HCT116 (cell line): ENCODE measurements at regions not wholly inside any gene's neighbourhood (a gene's known extent, or its start where the extent isn't known, plus 50 kb on each side); places are given as distances from the start of the nearest gene placed in this dataset.

Source experiments
- ATAC-seq: fragments of 200-7000 bp; cut with Tn5 transposase; 2 replicates; pipeline ENCODE4 v1.9.1; 2020; ENCODE audit warnings: mild to moderate bottlenecking, moderate library complexity
- BruUV-seq: library from RNA; stranded (reverse); fragments of 400-500 nt; replicated peaks from 2 replicates; lab custom pipeline; 2021; lab: Mats Ljungman, UMichigan
- CTCF ChIA-PET: fragments of 300-600 bp; sonication (Branson Sonifier 250); formaldehyde crosslinking; loops from one replicate; lab custom pipeline; 2021; ENCODE audit warnings: antibody characterized with exemption; lab: Charles Lee
- POLR2A ChIA-PET: fragments of 300-600, 350-600 bp; sonication (Branson Sonifier 250); formaldehyde crosslinking; loops from one replicate; lab custom pipeline; 2021; ENCODE audit warnings: antibody characterized with exemption; lab: Charles Lee
- RAD21 ChIA-PET, 2 experiments: fragments of 300-600 bp; sonication (Branson Sonifier 250); formaldehyde crosslinking; loops; one replicate each; lab custom pipeline; 2023; ENCODE audit warnings: low total read pairs in 2 of 2; ENCODE audit not compliant: uncharacterized antibody in 2 of 2, unreplicated experiment in 2 of 2, low non-redundant PET in 1 of 2; lab: Charles Lee
- DNase-seq: peaks from one replicate; pipeline ENCODE4 v3.0.0-alpha.2; 2010; ENCODE audit warnings: low read depth, low spot score
- H2AFZ ChIP-seq: fragments of 200-600 bp; shearing (Covaris generic), sonication (generic); 2 replicates; pipeline ENCODE4 v1.6.1; 2017; ENCODE audit warnings: low read depth, mixed run types, mixed read lengths, antibody characterized with exemption, low read length; ENCODE audit not compliant: poor library complexity, severe bottlenecking
- H3K27ac ChIP-seq: 2 replicates; pipeline ENCODE4 v1.5.1; 2012; ENCODE audit warnings: low read depth, low read length
- H3K27me3 ChIP-seq: fragments of 200-600 bp; sonication (generic); 2 replicates; pipeline ENCODE4 v1.6.1; 2016; ENCODE audit warnings: mixed run types, low read length, mixed read lengths; ENCODE audit not compliant: insufficient read depth
- H3K36me3 ChIP-seq, 2 experiments: fragments of 200-500 bp in 1 of 2; fragments of 200-600 bp in 1 of 2; sonication (Bioruptor generic) in 1 of 2; sonication (generic) in 1 of 2; 2 replicates each; pipeline versions ENCODE4 v1.5.1 to v1.6.1; 2014 to 2016; ENCODE audit warnings: low read length in 2 of 2, inconsistent platforms in 1 of 2, mixed read lengths in 1 of 2, mixed run types in 1 of 2; ENCODE audit not compliant: insufficient read depth in 2 of 2, control insufficient read depth in 1 of 2
- H3K4me1 ChIP-seq, 2 experiments: fragments of 200-600 bp in 1 of 2; sonication (generic) in 1 of 2; 2 replicates each; pipeline versions ENCODE4 v1.5.1 to v1.6.1; 2012 to 2017; ENCODE audit warnings: low read length in 2 of 2, inconsistent platforms in 1 of 2, mild to moderate bottlenecking in 1 of 2, mixed read lengths in 1 of 2, mixed run types in 1 of 2, moderate library complexity in 1 of 2; ENCODE audit not compliant: insufficient read depth in 2 of 2, control insufficient read depth in 1 of 2
- H3K4me2 ChIP-seq: fragments of 200-600 bp; sonication (generic); 2 replicates; pipeline ENCODE4 v1.6.1; 2017; ENCODE audit warnings: mixed run types, low read length, mixed read lengths
- H3K4me3 ChIP-seq, 2 experiments: fragments of 200-600 bp in 1 of 2; sonication (generic) in 1 of 2; replicated peaks in 1 of 2; 2 replicates each; pipeline ENCODE4 v1.5.1; 2011 to 2016; ENCODE audit warnings: low read length in 2 of 2, control low read depth in 1 of 2, low read depth in 1 of 2, mild to moderate bottlenecking in 1 of 2, mixed read lengths in 1 of 2, mixed run types in 1 of 2
- H3K79me2 ChIP-seq: fragments of 200-600 bp; sonication (generic); 2 replicates; pipeline ENCODE4 v1.6.1; 2017; ENCODE audit warnings: mild to moderate bottlenecking, mixed run types, low read length, moderate library complexity, mixed read lengths; ENCODE audit not compliant: insufficient read depth
- H3K9ac ChIP-seq: fragments of 200-600 bp; sonication (generic); 2 replicates; pipeline ENCODE4 v1.6.1; 2016; ENCODE audit warnings: low read length, mixed read lengths
- H3K9me2 ChIP-seq: fragments of 200-600 bp; sonication (generic), shearing (Covaris generic); 2 replicates; pipeline ENCODE4 v1.6.1; 2017; ENCODE audit warnings: mixed run types, mild to moderate bottlenecking, moderate library complexity; ENCODE audit not compliant: insufficient read depth
- H3K9me3 ChIP-seq, 2 experiments: fragments of 200-500 bp in 1 of 2; fragments of 200-600 bp in 1 of 2; sonication (Bioruptor generic) in 1 of 2; sonication (generic) in 1 of 2; 2 replicates each; pipeline ENCODE4 v1.6.1; 2014 to 2017; ENCODE audit warnings: low read length in 2 of 2, mixed read lengths in 2 of 2, inconsistent platforms in 1 of 2, low read depth in 1 of 2, mild to moderate bottlenecking in 1 of 2, mixed run types in 1 of 2, moderate library complexity in 1 of 2; ENCODE audit not compliant: control insufficient read depth in 1 of 2, insufficient read depth in 1 of 2
- H4K20me1 ChIP-seq: fragments of 200-600 bp; sonication (generic), shearing (Covaris generic); 2 replicates; pipeline ENCODE4 v1.6.1; 2017; ENCODE audit warnings: mixed run types, mild to moderate bottlenecking, moderate library complexity; ENCODE audit not compliant: insufficient read depth
- ATF3 ChIP-seq: IDR thresholded peaks from 2 replicates; pipeline ENCODE4 v1.6.1; 2012
- CTCF ChIP-seq, 3 experiments: fragments of 200-600 bp in 1 of 3; sonication (generic) in 1 of 3; IDR thresholded peaks in 2 of 3; conservative IDR thresholded peaks in 1 of 3; 2 replicates each; pipeline ENCODE4 v1.5.1; 2012 to 2017; ENCODE audit warnings: low read depth in 2 of 3, low read length in 2 of 3, antibody characterized with exemption in 1 of 3, borderline replicate concordance in 1 of 3, control low read depth in 1 of 3, mild to moderate bottlenecking in 1 of 3, mixed read lengths in 1 of 3, mixed run types in 1 of 3, moderate library complexity in 1 of 3; ENCODE audit not compliant: insufficient read depth in 1 of 3
- EGR1 ChIP-seq: IDR thresholded peaks from 2 replicates; pipeline ENCODE4 v1.6.1; 2012; ENCODE audit warnings: low read depth
- FOSL1 ChIP-seq: IDR thresholded peaks from 2 replicates; pipeline ENCODE4 v1.6.1; 2012; ENCODE audit warnings: low read depth
- JUND ChIP-seq: IDR thresholded peaks from 2 replicates; pipeline ENCODE4 v1.6.1; 2012
- POLR2AphosphoS5 ChIP-seq: IDR thresholded peaks from 2 replicates; pipeline ENCODE4 v1.6.1; 2011; ENCODE audit warnings: mild to moderate bottlenecking, low read depth, low read length, moderate library complexity
- SRF ChIP-seq: IDR thresholded peaks from 2 replicates; pipeline ENCODE4 v1.6.1; 2012; ENCODE audit warnings: low read depth
- YY1 ChIP-seq: IDR thresholded peaks from 2 replicates; pipeline ENCODE4 v1.6.1; 2011; ENCODE audit warnings: low read length, low read depth, moderate library complexity, mild to moderate bottlenecking; ENCODE audit not compliant: insufficient replicate concordance; ENCODE audit errors: extremely low read depth
- ZFX ChIP-seq: fragments of 450-650 bp; IDR thresholded peaks from 2 replicates; pipeline ENCODE4 v1.6.1; 2017
- intact Hi-C: fragments of 100-400 bp; cut with micrococcal nuclease; formaldehyde crosslinking; loops from 2 replicates; pipeline ENCODE4 v1.10.0; 2022
- TF ChIP-seq, protein P1 (sequence below): IDR thresholded peaks from 2 replicates; pipeline ENCODE4 v1.6.1; 2012; ENCODE audit warnings: low read depth

- DNase-seq (no peak), ATAC-seq (no peak)
- ChIA-PET RAD21 (no interaction called here), CTCF (no interaction called here), POLR2A (no interaction called here)
- H3K27ac ChIP-seq, result no peak overlapping the region
- H3K4me2 ChIP-seq, result no peak overlapping the region
- H2AFZ ChIP-seq, result no peak overlapping the region
- H3K9me2 ChIP-seq, result no peaks in the 10 kb centered on the region
- no peak overlapping the region for H3K4me3 ChIP-seq
- no peak overlapping the region for H3K9ac ChIP-seq
- no peaks in the 10 kb centered on the region for H3K79me2 ChIP-seq
- H3K9me3 ChIP-seq, result no peaks in the 10 kb centered on the region
- no peak for TF ChIP-seq EGR1
- TF ChIP-seq FOSL1, result no peak
- TF ChIP-seq CTCF (IDR thresholded peaks at IDR 0.05 in 2 of 3, conservative IDR thresholded peaks at IDR 0.05 in 1 of 3; ENCODE audit: borderline replicate concordance in 1 of 3, insufficient read depth in 1 of 3, low read depth in 2 of 3, low read length in 2 of 3), result no peak
- no peak for TF ChIP-seq JUND
- TF ChIP-seq, protein P1, sequence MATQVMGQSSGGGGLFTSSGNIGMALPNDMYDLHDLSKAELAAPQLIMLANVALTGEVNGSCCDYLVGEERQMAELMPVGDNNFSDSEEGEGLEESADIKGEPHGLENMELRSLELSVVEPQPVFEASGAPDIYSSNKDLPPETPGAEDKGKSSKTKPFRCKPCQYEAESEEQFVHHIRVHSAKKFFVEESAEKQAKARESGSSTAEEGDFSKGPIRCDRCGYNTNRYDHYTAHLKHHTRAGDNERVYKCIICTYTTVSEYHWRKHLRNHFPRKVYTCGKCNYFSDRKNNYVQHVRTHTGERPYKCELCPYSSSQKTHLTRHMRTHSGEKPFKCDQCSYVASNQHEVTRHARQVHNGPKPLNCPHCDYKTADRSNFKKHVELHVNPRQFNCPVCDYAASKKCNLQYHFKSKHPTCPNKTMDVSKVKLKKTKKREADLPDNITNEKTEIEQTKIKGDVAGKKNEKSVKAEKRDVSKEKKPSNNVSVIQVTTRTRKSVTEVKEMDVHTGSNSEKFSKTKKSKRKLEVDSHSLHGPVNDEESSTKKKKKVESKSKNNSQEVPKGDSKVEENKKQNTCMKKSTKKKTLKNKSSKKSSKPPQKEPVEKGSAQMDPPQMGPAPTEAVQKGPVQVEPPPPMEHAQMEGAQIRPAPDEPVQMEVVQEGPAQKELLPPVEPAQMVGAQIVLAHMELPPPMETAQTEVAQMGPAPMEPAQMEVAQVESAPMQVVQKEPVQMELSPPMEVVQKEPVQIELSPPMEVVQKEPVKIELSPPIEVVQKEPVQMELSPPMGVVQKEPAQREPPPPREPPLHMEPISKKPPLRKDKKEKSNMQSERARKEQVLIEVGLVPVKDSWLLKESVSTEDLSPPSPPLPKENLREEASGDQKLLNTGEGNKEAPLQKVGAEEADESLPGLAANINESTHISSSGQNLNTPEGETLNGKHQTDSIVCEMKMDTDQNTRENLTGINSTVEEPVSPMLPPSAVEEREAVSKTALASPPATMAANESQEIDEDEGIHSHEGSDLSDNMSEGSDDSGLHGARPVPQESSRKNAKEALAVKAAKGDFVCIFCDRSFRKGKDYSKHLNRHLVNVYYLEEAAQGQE, result no peak
- no peak for TF ChIP-seq SRF
- TF ChIP-seq ATF3, result no peak
- TF ChIP-seq POLR2AphosphoS5, result no peak
- TF ChIP-seq ZFX, result no peak
- no peak for TF ChIP-seq YY1
- no peaks in the 10 kb centered on the region for H3K4me1 ChIP-seq
- no peaks in the 10 kb centered on the region for H3K27me3 ChIP-seq
- no peaks in the 10 kb centered on the region for H4K20me1 ChIP-seq
- intact Hi-C loops, result no loop called here
- BruUV-seq, result no TSS peak
- no peaks in the 10 kb centered on the region for H3K36me3 ChIP-seq
These were observed 264.7 kb downstream of the NPR3 start for GRCh38 chr5:32975656-32976375.
